HG02588 (cell line): ENCODE measurements at regions not wholly inside any gene's neighbourhood (a gene's known extent, or its start where the extent isn't known, plus 50 kb on each side); places are given as distances from the start of the nearest gene placed in this dataset.
"Not testable (repeated sequence)": the region's sequence is repeated elsewhere in the genome, so short reads cannot be mapped to it uniquely, and the experiment has no call there.

Experiments used
- ATAC-seq: cut with Tn5 transposase; IDR thresholded peaks from one replicate; pipeline ENCODE4 v1.9.1; 2021; ENCODE audit warnings: mild to moderate bottlenecking, moderate library complexity; ENCODE audit not compliant: unreplicated experiment

DNA sequence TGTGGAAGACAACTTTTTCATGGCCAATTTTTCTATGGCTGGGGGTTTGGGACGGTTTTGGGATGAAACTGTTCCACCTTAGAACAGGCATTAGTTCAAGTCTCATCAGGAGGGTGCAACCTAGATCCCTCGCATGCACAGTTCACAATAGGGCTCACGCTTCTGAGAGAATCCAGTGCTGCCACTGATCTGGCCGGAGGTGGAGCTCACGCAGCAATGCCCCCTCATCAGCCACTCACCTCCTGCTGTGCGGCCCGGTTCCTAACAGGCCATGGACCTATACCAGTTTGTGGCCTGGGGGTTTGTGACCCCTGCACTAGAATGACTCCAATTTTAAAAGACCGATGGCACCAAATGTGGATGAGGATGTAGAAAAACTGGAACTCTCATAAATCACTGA, 127.2 kb upstream of the IER5L start:
- ATAC-seq: no peak

DNA sequence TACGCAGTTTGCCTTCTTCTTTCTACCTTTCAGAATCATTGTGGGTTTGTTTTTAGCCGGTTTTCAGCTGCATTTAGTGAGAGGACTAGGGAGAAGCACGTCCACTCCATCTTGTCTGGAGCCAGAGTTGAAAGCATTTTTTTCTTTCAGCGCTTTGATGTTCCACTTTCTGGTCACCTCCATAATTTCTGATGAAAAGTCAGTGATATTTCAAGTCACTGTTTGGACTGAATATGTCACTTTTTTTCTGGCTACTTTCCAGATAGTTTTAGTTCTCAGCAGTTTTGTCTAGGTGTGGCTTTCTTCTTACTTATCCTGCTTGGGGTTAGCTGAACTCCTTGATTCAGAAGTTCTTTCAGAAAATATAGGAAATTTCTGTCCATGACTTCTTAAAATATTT, 123.9 kb upstream of the IER5L start:
- ATAC-seq: no peak

DNA sequence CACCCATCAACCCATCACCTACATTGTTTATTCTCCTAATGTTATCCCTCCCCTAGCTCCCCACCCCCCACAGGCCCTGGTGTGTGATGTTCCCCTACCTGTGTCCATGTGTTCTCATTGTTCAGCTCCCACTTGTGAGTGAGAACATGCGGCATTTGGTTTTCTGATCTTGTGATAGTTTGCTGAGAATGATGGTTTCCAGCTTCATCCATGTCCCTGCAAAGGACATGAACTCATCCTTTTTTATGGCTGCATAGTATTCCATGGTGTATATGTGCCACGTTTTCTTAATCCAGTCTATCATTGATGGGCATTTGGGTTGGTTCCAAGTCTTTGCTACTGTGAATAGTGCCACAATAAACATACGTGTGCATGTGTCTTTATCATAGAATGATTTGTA, 118.1 kb upstream of the IER5L start:
- not testable (repeated sequence) for ATAC-seq

DNA sequence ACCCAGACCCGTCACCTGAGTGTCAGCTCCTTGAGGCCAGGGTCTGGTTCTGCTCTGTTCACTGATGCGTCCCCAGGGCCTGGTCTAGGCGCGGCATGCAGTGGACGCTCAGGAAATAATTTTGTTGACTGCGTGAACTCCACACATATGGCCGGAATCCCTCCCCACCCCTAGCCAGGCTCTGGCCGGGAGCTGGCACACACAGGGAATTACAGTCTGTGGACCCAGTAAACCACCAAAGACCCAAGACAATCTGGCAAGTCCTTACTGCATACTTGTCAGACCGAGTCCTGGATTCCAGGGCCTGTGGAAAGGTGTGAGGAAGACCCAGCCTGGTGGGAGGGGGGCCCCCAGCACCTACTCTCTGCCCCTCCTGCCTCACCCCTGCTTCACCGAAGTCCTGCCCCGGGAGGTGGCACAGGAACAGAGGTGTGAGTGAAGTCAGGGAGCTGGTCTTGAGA, 113.0 kb upstream of the IER5L start:
- no peak for ATAC-seq

DNA sequence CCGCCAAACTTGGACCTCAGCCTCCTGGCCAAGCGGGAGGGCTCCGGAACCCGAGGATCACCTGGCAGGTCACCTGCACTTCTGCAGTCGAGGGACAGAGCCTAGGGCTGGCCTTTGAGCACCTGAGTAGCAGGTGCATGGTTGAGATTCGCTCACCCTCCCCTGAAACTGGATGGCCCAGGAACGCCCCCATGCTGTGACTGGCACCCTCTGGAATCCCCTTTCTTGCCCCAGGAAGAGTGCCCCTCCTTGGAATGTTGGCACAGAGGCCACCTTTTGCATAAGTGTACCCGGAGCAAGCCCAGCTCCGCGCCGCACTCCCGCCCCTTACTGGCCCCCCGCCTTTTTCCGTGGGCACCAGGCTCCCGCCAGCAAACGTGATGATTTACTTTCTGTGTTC, 112.5 kb upstream of the IER5L start:
- ATAC-seq: no peak

DNA sequence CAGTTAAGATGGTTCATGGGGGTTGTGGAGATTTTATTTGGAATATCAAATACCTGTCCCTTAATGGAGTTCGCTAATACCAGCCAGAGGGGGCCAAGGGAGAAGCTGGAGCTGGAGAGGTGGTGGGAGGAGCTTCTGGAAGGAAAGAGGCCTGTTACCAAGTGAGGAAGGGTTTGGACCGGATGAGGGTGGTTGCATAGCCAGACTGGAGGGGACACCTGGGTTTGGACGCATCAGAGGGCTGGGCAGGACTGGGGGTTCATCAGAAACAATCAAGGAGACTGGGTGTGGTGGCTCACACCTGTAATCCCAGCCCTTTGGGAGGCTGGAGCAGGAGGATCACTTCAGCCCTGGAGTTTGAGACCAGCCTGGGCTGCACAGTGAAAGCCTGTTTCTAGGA, 111.8 kb upstream of the IER5L start:
- no peak for ATAC-seq

DNA sequence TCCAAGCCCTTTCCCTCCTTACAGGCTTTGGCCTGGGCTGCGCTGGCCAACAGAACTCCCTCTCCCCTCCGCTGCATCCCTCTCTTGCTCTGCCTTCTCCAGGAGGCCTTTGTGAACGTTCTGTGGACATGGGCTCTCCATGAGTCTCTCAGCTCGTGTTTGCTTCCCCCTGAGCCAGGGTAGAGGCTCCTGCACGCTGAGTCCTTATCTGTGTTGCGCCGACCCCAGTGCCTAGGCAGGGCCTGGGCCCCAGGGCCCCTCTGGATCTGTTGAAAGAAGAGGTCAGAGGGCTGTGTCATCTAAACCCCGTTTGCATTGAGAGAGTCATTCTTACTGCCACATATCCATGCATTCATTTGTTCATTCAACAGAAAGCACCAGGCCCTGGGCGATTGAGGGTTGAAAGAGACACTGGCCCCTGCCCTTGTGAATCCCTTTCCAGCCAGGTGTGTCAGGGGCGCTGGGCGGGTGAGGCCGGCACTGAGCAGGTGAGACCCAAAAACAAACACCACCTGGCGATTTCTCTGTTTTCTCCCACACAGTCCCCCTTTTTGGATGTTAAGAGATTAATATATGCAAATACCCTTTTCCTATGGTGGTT, 111.2 kb upstream of the IER5L start:
- no peak for ATAC-seq

DNA sequence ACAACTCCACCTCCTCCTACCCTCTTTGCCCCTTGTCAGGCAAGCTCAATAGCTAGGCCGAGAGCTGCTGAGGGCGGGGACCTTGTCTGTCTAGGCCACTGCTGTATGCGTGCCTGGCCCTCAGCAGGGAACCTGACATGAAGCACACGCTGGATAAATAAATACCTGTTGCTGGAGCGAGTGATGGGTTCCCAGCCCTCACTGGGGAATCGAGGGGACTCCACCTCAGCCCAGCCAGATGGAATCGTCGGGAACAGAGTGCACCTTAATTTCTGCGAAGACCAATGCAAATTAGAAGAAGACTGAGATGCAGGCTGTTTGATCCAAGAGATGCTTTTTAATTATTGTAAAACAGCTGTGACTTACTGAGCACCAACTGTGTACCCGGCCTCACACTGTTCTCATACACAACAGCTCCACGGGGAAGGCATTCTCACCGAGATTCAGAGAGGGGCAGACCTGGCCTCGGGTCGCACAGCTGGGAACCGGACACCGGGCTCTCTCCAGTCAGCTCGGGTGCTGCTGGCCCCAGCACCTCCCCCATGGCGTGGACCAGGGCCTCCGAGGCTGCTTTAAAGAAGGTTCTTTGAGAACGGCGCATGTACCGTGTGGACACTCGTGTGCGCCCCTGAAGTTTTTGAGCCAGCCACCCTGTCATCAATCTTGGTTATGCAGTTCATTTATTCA, 109.7 kb upstream of the IER5L start:
- no peak for ATAC-seq

DNA sequence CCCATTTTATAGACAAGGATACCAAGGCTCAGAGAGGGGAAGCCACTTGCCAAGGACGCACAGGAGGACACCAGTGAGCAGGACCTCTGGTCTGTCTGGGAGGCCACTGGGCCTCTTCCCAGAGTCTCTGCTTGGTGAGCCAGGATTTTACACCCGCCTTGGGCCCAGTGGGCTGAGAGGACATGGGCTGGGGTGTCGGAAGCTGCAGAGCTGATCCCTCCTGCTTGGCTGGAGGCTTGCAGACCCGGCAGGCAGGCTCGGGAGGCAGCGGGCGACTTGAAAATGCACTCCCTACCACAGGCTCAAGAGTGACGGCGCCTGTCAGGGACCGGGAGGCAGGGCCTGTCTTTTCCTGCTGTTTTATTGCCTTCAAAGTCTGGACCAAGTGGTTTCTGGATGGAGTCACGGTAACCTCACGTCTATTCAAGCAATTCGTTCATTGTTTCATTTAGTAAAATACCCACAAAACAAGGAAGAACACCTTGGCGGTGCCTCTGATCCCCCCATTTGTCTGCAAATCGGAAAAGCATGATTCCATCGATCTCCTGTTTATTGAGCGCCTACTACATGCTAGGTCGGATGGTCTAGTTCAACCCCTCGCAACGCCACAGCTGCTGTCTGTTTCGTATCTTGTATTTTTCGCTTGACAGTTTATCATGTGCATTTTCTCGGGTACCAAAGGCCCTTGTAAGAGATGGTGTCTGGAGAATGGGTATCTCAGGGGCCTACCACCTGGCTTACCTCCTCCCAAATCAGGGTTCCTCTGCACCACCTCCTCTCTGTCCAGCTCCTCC, 108.1 kb upstream of the IER5L start:
- ATAC-seq: no peak

DNA sequence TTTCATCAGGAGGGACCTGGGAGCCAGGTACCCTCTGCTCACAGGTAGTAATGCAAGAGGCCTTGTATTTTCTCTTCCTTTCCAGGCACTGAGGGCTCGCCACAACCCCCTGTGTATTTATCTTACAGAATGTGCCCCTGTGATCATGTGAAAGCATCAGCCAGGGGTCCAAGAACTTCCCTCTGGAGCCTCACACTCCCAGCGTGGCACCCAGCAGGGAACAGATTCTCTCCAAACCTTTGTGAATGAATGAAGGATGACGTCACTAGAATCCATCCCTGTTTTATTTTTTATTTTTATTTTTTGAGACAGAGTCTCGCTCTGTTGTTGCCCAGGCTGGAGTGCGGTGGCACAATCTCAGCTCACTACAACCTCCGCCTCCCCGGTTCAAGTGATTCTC, 107.3 kb upstream of the IER5L start:
- no peak for ATAC-seq

DNA sequence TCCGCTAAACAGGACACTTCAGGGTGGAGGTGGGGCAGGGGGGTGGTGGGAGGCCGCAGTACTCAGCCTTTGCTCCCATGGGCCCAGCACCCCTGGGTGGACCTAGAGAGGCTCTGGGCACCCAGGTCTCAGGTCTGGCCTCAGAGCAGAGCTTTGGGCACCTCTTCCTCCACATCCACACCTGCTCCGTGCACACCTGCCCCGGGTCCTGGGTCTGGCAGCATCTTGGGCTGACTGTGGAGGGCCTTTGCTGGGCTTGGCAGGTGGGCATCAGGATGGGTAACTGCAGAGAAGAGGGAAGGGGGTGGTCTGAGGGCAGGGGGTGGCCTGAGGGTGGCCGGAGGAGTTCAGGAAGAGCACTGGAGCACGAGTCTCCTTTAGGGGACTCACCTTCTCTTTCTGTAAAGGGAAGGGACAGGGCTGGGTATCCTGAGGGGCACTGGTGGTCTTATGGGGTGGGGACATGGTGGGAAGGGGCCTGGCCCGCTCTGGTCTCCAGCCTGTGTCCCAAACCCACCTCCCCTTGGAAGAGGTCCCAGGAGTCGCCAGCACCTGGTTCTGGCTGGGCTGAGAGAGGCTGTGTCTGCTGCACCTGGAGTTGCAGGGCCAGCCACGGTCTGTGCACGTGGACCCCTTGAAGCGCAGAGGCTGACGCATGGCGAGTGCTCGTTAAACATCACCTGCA, 106.7 kb upstream of the IER5L start:
- no peak for ATAC-seq

DNA sequence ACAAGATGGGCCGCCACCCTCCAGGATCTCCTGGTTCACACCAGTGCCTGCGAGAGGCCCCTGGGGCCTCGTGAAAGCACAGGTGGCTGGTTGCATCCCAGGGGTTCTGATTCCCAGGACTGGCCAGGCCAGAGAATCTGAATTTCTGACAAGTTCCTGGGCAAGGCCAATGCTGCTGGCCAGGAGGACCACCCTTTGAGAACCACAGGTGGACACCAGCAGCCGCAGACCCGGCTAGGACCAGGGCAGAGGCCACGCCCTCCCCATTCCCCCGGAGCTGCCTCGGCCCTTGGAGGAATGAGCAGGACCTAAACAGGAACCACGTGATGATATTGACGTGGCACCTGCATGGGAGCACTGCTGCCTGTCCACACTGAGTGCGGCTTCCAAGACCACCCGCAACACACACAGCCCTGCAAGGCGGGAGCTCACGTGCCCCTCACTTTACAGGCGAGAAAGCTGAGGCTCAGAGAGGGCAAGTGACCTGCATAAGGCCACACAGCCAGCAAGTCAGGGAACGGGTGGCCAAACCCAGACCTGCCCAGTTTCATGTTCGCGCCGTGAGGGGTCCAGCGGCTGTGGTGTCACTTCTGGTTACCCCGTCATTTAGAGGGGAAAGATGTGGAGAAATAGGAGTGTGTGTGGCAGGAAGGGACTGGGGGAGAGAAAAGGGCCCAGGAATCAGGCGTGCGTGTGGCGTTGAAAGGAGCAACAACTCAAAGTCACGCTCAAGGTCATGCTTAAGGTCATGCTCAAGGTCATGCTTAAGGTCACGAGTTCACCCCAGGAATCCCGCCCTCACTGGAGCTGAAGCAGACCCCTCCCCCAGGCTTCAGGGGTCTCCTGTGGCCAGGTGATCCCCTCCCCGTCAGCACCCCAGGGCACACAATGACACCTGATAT, 105.9 kb upstream of the IER5L start:
- no peak for ATAC-seq

DNA sequence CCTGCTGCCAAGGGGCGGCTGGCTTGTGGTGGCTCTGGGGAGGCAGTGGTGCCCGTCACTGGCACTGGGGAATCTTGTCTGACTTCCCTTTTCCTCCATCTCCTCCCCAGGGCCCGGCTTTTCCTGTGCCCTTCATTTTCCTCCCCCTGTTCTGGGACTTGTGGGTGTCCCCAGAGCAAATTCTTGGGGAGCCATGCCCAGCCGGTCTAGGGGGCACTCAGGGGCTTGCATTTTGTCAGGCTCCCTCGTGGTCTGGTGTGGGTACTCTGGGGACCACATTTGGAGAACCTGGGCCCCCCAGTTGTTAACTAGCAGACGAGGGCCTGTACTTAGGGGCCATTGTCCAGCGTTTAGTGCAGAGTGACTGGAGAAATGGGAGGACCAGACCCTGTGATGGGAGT, 105.2 kb upstream of the IER5L start:
- ATAC-seq: no peak

DNA sequence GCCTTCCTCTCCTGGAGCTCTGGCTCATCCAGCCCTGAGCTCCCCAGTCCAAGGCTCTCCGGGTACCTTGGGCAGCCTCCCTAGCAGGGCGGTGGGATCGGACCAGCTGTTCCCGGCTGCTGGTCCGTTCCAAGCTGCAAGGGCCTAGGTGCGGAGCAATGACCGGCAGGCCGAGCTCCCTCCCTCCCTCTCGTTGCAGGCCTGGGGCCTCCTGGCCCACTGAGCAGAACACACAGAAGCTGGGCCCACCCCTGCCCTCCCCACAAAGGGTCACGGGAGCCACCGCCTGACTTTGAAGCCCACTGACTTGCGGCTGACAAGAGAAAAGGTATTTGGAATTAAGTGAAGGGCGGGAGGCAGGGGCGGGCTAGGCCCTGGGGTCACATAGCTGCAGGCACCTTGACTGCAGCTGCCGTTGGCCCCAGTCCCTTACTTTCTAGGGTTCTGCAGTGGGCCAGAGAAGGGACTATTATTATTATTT, 104.7 kb upstream of the IER5L start:
- ATAC-seq: no peak

DNA sequence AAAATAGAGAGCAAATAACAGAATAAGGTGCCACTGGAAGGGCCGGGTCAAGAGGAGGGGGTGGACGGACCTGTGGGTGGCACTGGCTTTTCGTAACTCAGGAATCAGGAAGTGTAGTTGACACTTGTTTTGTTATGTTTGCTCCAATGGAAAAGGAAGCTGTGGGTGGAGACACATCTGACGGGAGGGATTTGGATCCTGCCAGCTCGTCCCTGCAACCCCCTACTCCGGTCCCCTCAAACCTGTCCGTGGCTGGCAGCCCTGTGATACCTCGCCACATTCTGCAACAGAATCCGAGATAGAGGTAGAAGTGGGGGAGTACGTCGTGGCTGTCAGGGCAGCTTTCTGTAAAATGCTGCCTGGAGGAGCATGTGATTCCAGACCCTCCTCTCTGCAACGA, 104.2 kb upstream of the IER5L start:
- ATAC-seq: no peak

DNA sequence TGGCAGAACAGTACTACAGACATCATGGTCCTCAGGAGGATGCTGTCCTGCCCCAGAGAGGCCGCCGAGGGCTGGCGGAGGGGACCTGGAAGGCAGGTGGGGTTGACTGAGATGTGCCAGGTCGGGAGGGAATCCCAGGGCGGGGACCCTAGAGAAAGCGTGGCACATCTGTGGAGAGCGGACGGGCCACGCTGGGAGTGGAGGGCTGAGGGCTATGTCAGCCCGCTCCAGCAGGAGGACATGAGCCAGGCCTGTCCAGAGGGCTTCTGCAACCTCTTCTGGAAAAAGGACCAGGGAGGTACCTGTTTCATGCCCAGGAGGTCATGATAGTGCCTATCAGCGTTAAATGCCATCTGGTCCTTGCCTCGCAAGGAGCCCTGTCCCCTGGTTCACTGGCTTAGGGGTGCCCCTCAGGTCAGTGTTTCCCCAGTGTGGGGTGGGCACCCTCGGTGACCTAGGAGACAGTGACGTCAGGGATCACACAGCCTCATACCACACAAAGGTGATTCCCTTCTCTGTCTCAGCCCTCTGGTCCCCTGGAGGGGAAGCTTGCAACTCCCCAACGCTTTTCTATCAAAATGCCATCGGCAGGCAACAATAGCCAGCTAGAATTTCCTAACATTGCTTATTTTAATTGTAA, 103.6 kb upstream of the IER5L start:
- no peak for ATAC-seq

DNA sequence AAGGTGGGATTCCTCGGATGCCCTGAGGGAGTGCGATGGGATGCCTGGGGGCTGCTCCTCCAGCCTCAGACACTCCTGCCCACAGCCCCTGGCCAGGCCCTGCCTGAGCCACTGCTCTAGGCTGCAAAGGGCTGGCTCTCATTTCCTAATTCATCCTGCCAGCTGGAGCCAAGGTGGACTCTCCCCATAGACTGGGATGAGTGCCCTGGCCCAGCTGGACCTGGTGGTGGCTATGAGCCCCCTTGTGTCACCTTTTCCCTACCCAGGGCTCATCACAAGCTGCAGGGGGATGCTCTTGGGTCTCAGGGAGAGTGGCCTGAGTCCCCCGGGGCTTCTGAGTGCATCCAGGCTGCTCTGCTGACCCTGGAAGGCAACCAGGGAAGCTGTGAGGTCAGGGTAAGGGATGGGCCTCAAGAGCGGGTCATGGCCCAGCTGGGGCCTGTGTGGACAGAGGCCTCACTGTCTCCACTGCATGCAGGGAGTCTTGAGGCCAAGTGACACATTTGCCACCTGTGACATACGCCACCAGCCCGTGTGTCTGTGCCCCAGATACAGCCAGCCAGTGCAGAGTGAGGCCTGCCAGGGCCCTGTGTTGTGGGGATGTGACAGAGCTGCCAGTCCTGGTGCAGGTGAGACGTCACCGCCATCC, 102.7 kb upstream of the IER5L start:
- no peak for ATAC-seq

DNA sequence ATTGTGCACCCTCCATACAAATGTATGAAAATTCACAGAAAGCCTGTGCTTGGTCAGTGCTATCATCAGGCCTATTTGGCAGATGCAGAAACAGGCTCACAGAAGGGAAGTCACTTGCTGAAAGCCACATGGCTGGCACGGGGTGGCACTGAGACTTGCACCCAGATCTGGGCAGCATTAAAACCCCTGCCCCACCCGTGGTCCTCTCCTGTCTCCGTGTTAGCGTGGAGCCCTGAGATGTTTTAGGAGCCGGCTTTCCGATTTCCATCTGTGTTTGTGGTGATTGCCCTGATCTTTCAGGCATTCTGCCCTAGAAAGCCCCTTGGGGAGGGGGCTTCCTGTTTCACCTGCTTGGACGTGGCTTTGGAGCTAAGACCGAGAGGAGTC, 102.2 kb upstream of the IER5L start:
- no peak for ATAC-seq
